Esophagus (tissue), 2 donors: ENCODE measurements at regions not wholly inside any gene's neighbourhood (a gene's known extent, or its start where the extent isn't known, plus 50 kb on each side); places are given as distances from the start of the nearest gene placed in this dataset.
"Not testable (repeated sequence)": the region's sequence is repeated elsewhere in the genome, so short reads cannot be mapped to it uniquely, and the experiment has no call there.

Source experiments
- H3K27ac ChIP-seq, 2 donors: one replicate each; pipeline ENCODE4 v1.5.1; 2013; ENCODE audit warnings: low read depth in 2 of 2, mild to moderate bottlenecking in 2 of 2, inconsistent platforms in 1 of 2, low read length in 1 of 2, moderate library complexity in 1 of 2
- H3K27me3 ChIP-seq, 2 donors: one replicate each; pipeline ENCODE4 v1.6.1; 2013; ENCODE audit warnings: low read length in 2 of 2, control low read depth in 1 of 2, mild to moderate bottlenecking in 1 of 2; ENCODE audit not compliant: insufficient read depth in 2 of 2, control insufficient read depth in 1 of 2
- H3K36me3 ChIP-seq, 2 donors: one replicate each; pipeline ENCODE4 v1.6.1; 2013; ENCODE audit warnings: low read length in 1 of 2; ENCODE audit not compliant: control insufficient read depth in 2 of 2, insufficient read depth in 2 of 2
- H3K4me1 ChIP-seq, 2 donors: one replicate each; pipeline ENCODE4 v1.6.1; 2013; ENCODE audit warnings: low read length in 1 of 2; ENCODE audit not compliant: control insufficient read depth in 2 of 2, insufficient read depth in 2 of 2
- H3K4me3 ChIP-seq, 2 donors: one replicate each; pipeline ENCODE4 v1.5.1; 2013; ENCODE audit warnings: low read length in 2 of 2, mild to moderate bottlenecking in 2 of 2, low read depth in 1 of 2, moderate library complexity in 1 of 2
- H3K9me3 ChIP-seq, 2 donors: one replicate each; pipeline ENCODE4 v1.6.1; 2013; ENCODE audit warnings: mild to moderate bottlenecking in 2 of 2, low read depth in 1 of 2, low read length in 1 of 2, moderate library complexity in 1 of 2; ENCODE audit not compliant: control insufficient read depth in 2 of 2, insufficient read depth in 1 of 2
- WGBS, 2 donors: extraction: QIAGEN DNeasy Blood & Tissue Kit; methylation state at CpG; one replicate each; pipeline ENCODE4 v1.1.7; 2013; 5-methylcytosine and 5-hydroxymethylcytosine counted together
- donor health status: healthy with polysubstance abuse.
- donor health status: Bipolar disorder and iron deficiency.

- Histone ChIP-seq H3K27ac (no peak overlapping the region), H3K9me3 (no peaks in the 10 kb centered on the region), H3K4me3 (no peak overlapping the region), H3K36me3 (no peaks in the 10 kb centered on the region), H3K4me1 (peaks cover 0 to 2% of the 10 kb centered on the region in 2 donors), H3K27me3 (no peaks in the 10 kb centered on the region)
- WGBS, 2 donors, result 76 to 83% methylated on average over 2 of the region's 2 CpGs
These were observed 81.6 kb upstream of the DCN start for GRCh38 chr12:91264178-91264577.

GRCh38 chr12:91261820-91262676 is 79.4 kb upstream of the DCN start:
- Histone ChIP-seq H3K4me1 (peaks cover 0 to 2% of the 10 kb centered on the region in 2 donors), H3K9me3 (no peaks in the 10 kb centered on the region), H3K27ac (no peak overlapping the region), H3K36me3 (no peaks in the 10 kb centered on the region), H3K4me3 (no peak overlapping the region), H3K27me3 (no peaks in the 10 kb centered on the region)
- 58 to 71% methylated on average over 3 of the region's 3 CpGs for WGBS, 2 donors

GRCh38 chr12:91256411-91256810 is 73.8 kb upstream of the DCN start:
- Histone ChIP-seq H3K9me3 (no peaks in the 10 kb centered on the region), H3K4me1 (no peaks in the 10 kb centered on the region)
- 58 to 61% methylated on average over 5 of the region's 5 CpGs for WGBS, 2 donors

GRCh38 chr12:91252341-91252740 is 69.7 kb upstream of the DCN start:
- 63 to 66% methylated on average over 3 of the region's 3 CpGs for WGBS, 2 donors
- Histone ChIP-seq H3K27me3 (no peaks in the 10 kb centered on the region), H3K27ac (no peak overlapping the region), H3K4me3 (no peak overlapping the region), H3K9me3 (no peaks in the 10 kb centered on the region), H3K36me3 (no peaks in the 10 kb centered on the region), H3K4me1 (no peaks in the 10 kb centered on the region)

More at GRCh38 chr12:91256411-91256810, 73.8 kb upstream of the DCN start:
- no peak overlapping the region for H3K4me3 ChIP-seq
- H3K27ac ChIP-seq, result no peak overlapping the region
- H3K36me3 ChIP-seq, result no peaks in the 10 kb centered on the region
- no peaks in the 10 kb centered on the region for H3K27me3 ChIP-seq

GRCh38 chr12:91250273-91250665 is 67.7 kb upstream of the DCN start:
- H3K36me3 ChIP-seq, result no peaks in the 10 kb centered on the region
- H3K4me1 ChIP-seq, result no peaks in the 10 kb centered on the region
- H3K4me3 ChIP-seq, result no peak overlapping the region
- 51 to 56% methylated on average over 2 of the region's 2 CpGs for WGBS, 2 donors
- no peaks in the 10 kb centered on the region for H3K9me3 ChIP-seq
- no peaks in the 10 kb centered on the region for H3K27me3 ChIP-seq
- H3K27ac ChIP-seq, result no peak overlapping the region

- Histone ChIP-seq H3K9me3 (no peaks in the 10 kb centered on the region), H3K27ac (no peak overlapping the region), H3K4me1 (no peaks in the 10 kb centered on the region), H3K36me3 (no peaks in the 10 kb centered on the region), H3K4me3 (no peak overlapping the region), H3K27me3 (no peaks in the 10 kb centered on the region)
- 38 to 44% methylated on average over 1 of the region's 1 CpG for WGBS, 2 donors
These were observed 67.1 kb upstream of the DCN start for GRCh38 chr12:91249518-91250272.

- H3K27ac ChIP-seq, result no peak overlapping the region
- 80 to 87% methylated on average over 1 of the region's 1 CpG for WGBS, 2 donors
- no peaks in the 10 kb centered on the region for H3K4me1 ChIP-seq
- H3K4me3 ChIP-seq, result no peak overlapping the region
- no peaks in the 10 kb centered on the region for H3K9me3 ChIP-seq
- no peaks in the 10 kb centered on the region for H3K36me3 ChIP-seq
- no peaks in the 10 kb centered on the region for H3K27me3 ChIP-seq
These were observed 66.4 kb upstream of the DCN start for GRCh38 chr12:91249054-91249453.

- not testable (repeated sequence) for H3K27me3 ChIP-seq, H3K27ac ChIP-seq, H3K4me1 ChIP-seq, H3K36me3 ChIP-seq, H3K4me3 ChIP-seq, H3K9me3 ChIP-seq
- 88% methylated on average over 6 of the region's 6 CpGs for WGBS, 2 donors
These were observed 60.6 kb upstream of the DCN start for GRCh38 chr12:91243177-91243576.

- H3K27ac ChIP-seq, result no peak overlapping the region
- WGBS, 2 donors, result 92% methylated on average over 2 of the region's 2 CpGs
- H3K4me3 ChIP-seq, result no peak overlapping the region
- H3K36me3 ChIP-seq, result no peaks in the 10 kb centered on the region
- no peaks in the 10 kb centered on the region for H3K4me1 ChIP-seq
- H3K27me3 ChIP-seq, result no peaks in the 10 kb centered on the region
- H3K9me3 ChIP-seq, result peaks cover 0 to 2% of the 10 kb centered on the region in 2 donors
These were observed 59.1 kb upstream of the DCN start for GRCh38 chr12:91241756-91242155.
